HG02943 (cell line): ENCODE measurements at regions not wholly inside any gene's neighbourhood (a gene's known extent, or its start where the extent isn't known, plus 50 kb on each side); places are given as distances from the start of the nearest gene placed in this dataset.
"Not testable (repeated sequence)": the region's sequence is repeated elsewhere in the genome, so short reads cannot be mapped to it uniquely, and the experiment has no call there.

ENCODE experiments used
- ATAC-seq: cut with Tn5 transposase; IDR thresholded peaks from one replicate; pipeline ENCODE4 v1.9.1; 2021; ENCODE audit warnings: mild to moderate bottlenecking, low read depth, moderate library complexity; ENCODE audit not compliant: unreplicated experiment

DNA sequence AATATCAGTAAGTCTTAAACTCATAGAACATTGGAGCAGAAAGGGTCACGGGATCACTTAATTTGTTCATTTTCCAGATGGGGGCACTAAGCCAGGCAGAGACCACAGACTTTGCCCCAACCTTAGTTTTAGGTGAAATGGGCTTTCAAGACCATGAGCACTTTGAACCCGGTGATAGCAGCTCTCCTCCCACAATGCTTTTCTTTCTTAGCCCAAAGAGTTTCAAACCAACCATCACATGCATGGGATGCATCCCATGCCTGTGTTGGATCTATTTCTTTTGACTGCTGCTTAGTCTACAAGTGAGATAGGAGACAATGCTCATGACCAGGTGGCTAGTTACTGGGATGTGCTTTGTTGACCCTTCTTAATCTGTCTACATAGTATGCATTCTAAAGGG, 240.6 kb downstream of the NUF2 start:
- no peak for ATAC-seq

- ATAC-seq, result no peak
Measured at GRCh38 chr1:163565166-163565565, 243.4 kb downstream of the NUF2 start.

GRCh38 chr1:163570071-163570470, 248.3 kb downstream of the NUF2 start:
- no peak for ATAC-seq

GRCh38 chr1:163571950-163572349, 250.2 kb downstream of the NUF2 start:
- no peak for ATAC-seq

DNA sequence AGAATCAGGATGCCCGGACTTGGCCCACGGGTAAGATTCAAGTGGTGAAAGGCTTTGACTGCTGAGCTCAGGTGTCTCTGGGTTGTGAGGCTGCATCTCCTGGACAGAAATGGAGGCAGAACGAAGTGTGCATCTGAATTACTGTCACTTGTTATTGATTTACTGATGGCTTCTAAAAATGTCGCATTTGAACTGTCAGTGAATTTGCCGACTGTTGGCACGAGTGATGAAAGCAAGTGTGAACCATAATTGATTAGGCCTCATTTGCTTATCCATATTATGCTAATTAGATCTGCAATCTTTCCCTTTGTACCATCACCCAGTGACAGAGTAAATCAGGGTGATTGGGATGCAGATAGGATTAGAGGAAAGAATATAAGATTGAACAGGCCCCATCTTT, 252.4 kb downstream of the NUF2 start:
- no peak for ATAC-seq

- no peak for ATAC-seq
Measured at GRCh38 chr1:163580926-163581325, 259.2 kb downstream of the NUF2 start.

GRCh38 chr1:163583661-163584181, 262.0 kb downstream of the NUF2 start:
- no peak for ATAC-seq

DNA sequence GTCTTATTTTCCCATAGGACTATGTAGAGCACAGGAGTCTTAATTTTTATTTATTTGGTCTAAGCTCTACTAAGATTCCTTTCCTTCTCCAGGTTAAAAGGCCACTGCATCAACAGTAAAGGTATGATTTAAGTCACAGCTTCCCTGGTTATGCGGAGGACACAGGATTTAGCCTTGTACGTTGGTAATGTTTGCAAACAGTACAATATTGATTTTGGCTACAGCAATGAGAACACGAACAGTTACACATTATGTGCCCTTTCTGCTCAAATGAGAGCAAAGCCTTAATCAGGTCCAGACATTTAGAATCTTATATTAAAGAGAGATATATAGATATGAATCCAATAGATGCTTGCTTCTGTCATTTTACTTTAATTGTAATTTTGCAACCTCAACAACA, 264.0 kb downstream of the NUF2 start:
- no peak for ATAC-seq

DNA sequence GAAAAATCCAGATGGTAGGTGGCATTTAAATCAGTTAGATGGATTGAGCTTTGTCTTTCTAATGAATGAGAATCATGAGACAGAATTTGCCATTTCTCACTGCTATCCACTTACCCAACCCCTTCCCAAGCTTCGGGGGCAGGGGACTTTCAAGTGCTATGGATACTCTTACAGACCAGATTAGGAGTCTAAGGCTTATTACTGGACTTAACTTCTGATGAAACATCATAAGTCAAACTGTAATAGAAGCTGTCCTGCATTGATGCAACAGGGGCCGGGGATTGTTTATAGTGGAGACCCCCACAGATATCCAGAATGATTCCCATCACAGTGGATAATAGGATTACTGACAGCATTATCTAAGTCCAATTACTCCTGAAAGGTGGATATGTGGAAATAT, 267.0 kb downstream of the NUF2 start:
- no peak for ATAC-seq

DNA sequence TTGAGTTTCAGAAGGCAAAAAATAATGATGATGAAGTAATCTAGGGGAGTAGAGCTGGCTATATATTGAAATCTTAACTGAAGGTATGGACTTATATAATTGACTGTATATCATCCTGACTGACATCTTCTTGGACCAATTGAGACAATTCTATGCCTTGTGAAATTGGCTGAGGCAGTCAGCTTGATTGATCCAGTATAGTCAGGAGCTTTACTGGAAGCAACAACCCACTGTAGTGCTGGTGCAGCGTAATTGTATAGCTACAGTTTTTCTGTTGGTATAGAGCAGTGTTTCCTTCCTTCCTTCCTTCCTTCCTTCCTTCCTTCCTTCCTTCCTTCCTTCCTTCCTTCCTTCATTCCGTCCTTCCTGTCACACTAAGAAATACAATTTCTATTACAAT, 268.0 kb downstream of the NUF2 start:
- ATAC-seq, result no peak

GRCh38 chr1:163591131-163591530, 269.4 kb downstream of the NUF2 start:
- not testable (repeated sequence) for ATAC-seq

- not testable (repeated sequence) for ATAC-seq
Measured at GRCh38 chr1:163592623-163593022, 270.9 kb downstream of the NUF2 start.

DNA sequence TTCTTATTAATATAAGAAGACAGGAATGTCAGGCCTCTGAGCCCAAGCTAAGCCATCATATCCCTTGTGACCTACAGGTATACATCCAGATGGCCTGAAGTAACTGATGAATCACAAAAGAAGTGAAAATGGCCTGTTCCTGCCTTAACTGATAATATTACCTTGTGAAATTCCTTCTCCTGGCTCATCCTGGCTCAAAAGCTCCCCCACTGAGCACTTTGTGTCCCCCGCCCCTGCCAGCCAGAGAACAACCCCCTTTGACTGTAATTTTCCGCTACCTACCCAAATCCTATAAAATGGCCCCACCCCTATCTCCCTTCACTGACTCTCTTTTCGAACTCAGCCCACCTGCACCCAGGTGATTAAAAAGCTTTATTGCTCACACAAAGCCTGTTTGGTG, 274.4 kb downstream of the NUF2 start:
- ATAC-seq, result not testable (repeated sequence)

GRCh38 chr1:163596541-163597258, 274.9 kb downstream of the NUF2 start:
- no peak for ATAC-seq

DNA sequence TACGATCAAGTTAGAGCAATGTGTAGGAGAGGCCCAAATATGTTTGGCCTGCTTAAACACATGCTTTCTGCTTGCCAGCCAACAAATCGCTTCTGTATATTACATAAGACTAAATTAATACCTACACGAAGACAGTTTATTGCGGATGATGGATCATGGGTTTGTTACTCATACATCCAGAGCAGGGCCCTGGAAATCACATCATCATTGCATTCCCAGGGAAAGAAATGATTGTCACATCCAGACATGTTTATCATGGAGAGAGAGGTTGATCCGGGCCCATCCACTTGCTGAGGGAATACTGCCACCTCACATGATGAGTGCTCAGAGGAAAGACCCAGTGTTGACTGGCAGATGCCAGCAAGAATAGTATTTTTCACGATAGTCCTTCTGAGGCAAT, 282.6 kb downstream of the NUF2 start:
- ATAC-seq, result no peak

DNA sequence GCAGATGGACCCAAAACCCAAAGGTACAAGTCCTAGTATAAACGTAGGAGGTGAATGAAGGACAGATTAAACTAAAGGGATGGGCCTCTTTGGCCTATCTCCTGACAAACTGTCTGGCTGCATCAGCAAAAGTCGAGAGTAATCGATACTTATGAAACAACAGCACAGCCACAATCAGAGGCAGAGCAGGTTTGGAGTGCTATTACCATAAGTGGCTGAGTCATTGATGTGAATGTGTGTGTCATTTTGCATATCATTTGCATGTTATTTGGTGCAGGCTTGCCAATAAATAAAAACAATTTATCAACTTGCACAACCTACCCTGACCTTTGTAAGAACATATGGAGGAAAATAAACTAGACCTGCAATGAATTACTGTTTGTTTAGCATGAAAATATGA, 283.1 kb downstream of the NUF2 start:
- no peak for ATAC-seq

DNA sequence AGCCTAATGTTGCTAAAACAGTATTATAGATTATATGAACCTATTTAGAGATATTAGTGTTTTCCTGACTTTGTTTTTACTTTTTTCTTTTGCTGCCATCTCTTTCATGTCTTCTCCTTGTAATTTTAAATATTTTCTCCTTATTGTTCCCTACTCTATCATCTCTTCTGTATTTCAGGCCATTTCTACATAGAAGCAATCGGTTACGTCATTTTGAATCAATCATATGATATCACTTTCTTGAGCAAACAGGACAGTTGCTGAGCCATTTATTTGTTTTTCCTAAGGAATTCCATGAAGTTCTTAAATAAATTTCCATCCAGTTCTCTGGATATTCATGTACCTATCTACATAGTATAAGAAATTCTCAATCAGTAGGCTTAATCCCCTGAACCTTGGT, 287.2 kb downstream of the NUF2 start:
- no peak for ATAC-seq

GRCh38 chr1:163609858-163610257, 288.1 kb downstream of the NUF2 start:
- ATAC-seq, result no peak

- ATAC-seq, result no peak
Measured at GRCh38 chr1:163610486-163610885, 288.7 kb downstream of the NUF2 start.

DNA sequence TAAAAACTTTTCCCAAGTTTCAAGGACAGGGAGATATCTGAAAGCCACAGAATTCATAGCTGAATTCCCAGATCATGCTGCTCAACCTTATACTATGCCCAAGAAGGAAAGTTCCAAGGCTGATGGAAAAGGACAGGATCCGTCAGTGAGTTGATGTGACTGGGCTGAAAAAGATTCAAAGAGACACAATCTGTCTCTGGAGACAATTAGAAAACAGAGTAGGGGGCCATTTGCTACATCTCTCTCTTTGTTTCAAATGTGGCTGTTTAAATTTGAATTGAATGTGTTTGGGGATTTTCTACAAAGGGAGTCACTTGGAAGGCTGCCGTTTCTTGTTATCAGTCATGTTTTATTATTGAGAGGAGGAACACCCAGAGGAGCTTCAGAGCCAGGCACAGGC, 292.6 kb downstream of the NUF2 start:
- ATAC-seq, result no peak

DNA sequence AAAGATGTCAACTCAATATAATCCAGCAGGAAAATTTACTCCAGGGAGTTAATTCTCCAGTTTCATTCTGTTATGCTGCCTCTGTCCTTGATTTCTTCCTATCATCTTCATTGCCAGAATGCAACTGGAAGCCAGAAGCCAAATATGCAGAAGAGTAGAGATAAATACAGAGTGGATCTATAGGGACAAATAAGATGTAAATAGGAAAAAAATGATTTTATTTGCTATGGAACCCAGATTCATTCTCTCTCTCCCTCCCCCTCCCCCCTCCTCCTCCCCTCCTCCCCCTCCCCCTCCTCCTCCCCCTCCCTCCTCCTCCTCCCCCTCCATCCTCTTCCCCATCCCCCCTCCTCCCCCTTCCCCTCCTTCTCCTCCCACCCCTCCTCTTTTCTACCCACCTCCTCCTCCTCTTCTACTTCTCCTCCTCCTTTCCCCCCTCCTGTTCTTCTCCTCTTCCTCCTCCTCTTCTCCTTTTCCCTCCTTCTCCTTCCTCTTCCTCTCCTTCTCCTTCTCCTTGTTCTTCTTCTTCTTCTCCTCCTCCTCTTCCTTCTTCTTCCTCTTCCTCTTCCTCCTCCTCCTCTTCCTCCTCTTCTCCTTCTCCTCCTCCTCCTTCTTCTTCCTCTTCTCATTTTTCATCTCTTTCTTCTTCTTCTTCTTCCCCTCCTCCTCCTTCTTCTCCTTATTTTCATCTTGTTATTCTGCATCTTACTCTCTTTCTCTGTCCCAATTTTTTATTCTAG, 306.4 kb downstream of the NUF2 start:
- no peak for ATAC-seq

DNA sequence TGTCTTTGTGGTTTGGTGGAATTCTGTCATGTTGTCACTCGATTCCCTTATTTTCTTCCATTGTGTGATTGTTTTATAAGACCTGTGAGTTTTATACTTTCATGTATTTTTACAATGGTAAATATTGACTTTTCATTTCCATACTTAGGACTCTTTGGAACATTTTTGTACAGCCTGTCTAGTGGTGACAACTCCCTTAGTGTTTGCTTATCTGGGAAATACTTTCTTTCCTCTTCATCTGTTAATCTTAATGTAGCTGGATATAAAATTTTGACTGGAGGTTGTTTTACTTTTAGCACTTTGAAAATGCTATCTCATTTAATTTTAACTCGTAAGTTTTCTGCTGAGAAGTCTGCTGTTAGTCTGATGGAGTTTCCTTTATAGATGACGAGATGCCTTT, 310.5 kb downstream of the NUF2 start:
- ATAC-seq, result no peak
